PC-3 (cell line): ENCODE measurements at regions not wholly inside any gene's neighbourhood (a gene's known extent, or its start where the extent isn't known, plus 50 kb on each side); places are given as distances from the start of the nearest gene placed in this dataset.

Experiments
- ATAC-seq: fragments of 200-7000 bp; cut with Tn5 transposase; 2 replicates; pipeline ENCODE4 v1.9.1; 2020; ENCODE audit warnings: mild to moderate bottlenecking, moderate library complexity
- BruUV-seq: library from RNA; stranded (reverse); fragments of 400-500 nt; replicated peaks from 2 replicates; lab custom pipeline; 2021; lab: Mats Ljungman, UMichigan
- CTCF ChIA-PET: fragments of 300-600 bp; sonication (Branson Sonifier 250); formaldehyde crosslinking; loops from one replicate; lab custom pipeline; 2022; ENCODE audit warnings: antibody characterized with exemption; lab: Charles Lee
- POLR2A ChIA-PET: fragments of 300-600 bp; sonication (Branson Sonifier 250); formaldehyde crosslinking; loops from one replicate; lab custom pipeline; 2022; ENCODE audit warnings: antibody characterized with exemption; ENCODE audit not compliant: unreplicated experiment; lab: Charles Lee
- DNase-seq: peaks from one replicate; pipeline ENCODE4 v3.0.0-alpha.2; 2015
- H2AFZ ChIP-seq: fragments of 300-600 bp; sonication (generic); 2 replicates; pipeline ENCODE4 v1.6.0; 2016; ENCODE audit warnings: antibody characterized with exemption, low read length
- H3F3A ChIP-seq: fragments of 300-600 bp; sonication (generic); one replicate; pipeline ENCODE4 v1.6.0; 2017; ENCODE audit warnings: antibody characterized with exemption, low read length, control low read depth, mild to moderate bottlenecking; ENCODE audit not compliant: unreplicated experiment
- H3K27ac ChIP-seq: fragments of 300-600 bp; sonication (generic); 2 replicates; pipeline ENCODE4 v1.5.1; 2016; ENCODE audit warnings: mild to moderate bottlenecking, low read length
- H3K27me3 ChIP-seq: fragments of 300-600 bp; sonication (generic); 2 replicates; pipeline ENCODE4 v1.6.1; 2016; ENCODE audit warnings: low read length, mixed read lengths
- H3K36me3 ChIP-seq: fragments of 300-600 bp; sonication (generic); 2 replicates; pipeline ENCODE4 v1.6.1; 2016; ENCODE audit warnings: low read depth, mixed run types, low read length, mixed read lengths
- H3K4me1 ChIP-seq: fragments of 300-600 bp; sonication (generic); 2 replicates; pipeline ENCODE4 v1.5.1; 2016; ENCODE audit warnings: low read length; ENCODE audit not compliant: insufficient read depth
- H3K4me2 ChIP-seq: fragments of 300-600 bp; sonication (generic); 2 replicates; pipeline ENCODE4 v1.6.0; 2016; ENCODE audit warnings: low read length
- H3K4me3 ChIP-seq: fragments of 300-600 bp; sonication (generic); 2 replicates; pipeline ENCODE4 v1.5.1; 2016; ENCODE audit warnings: mild to moderate bottlenecking, low read length, mixed read lengths
- H3K79me2 ChIP-seq: fragments of 300-600 bp; sonication (generic); 2 replicates; pipeline ENCODE4 v1.6.1; 2017; ENCODE audit warnings: low read length, mixed read lengths
- H3K9ac ChIP-seq: fragments of 300-600 bp; sonication (generic); 2 replicates; pipeline ENCODE4 v1.6.0; 2016; ENCODE audit warnings: mild to moderate bottlenecking, low read length
- H3K9me2 ChIP-seq: fragments of 300-600 bp; sonication (generic); replicated peaks from 2 replicates; pipeline ENCODE4 v1.6.1; 2016; ENCODE audit warnings: mixed run types, low read length, mixed read lengths
- H3K9me3 ChIP-seq: fragments of 300-600 bp; sonication (generic); 2 replicates; pipeline ENCODE4 v1.6.1; 2016; ENCODE audit warnings: low read length, mixed read lengths
- H4K20me1 ChIP-seq: fragments of 300-600 bp; sonication (generic); 2 replicates; pipeline ENCODE4 v1.6.1; 2016; ENCODE audit warnings: low read length, mixed read lengths
- EZH2 ChIP-seq: fragments of 300-600 bp; sonication (generic); IDR thresholded peaks from one replicate; pipeline ENCODE4 v1.6.1; 2017; ENCODE audit warnings: antibody characterized with exemption, mild to moderate bottlenecking, low read length; ENCODE audit not compliant: unreplicated experiment
- EZH2phosphoT487 ChIP-seq: fragments of 300-600 bp; sonication (generic); IDR thresholded peaks from 2 replicates; pipeline ENCODE4 v1.6.1; 2018; ENCODE audit warnings: mild to moderate bottlenecking, antibody characterized with exemption, low read length, borderline replicate concordance
- intact Hi-C: fragments of 100-400 bp; cut with micrococcal nuclease; formaldehyde crosslinking; loops from 2 replicates; pipeline ENCODE4 v1.9.0; 2023
- TF ChIP-seq, protein P1 (sequence below): fragments of 300-600 bp; sonication (generic); conservative IDR thresholded peaks from 2 replicates; pipeline ENCODE4 v1.5.1; 2017; ENCODE audit warnings: antibody characterized with exemption, low read depth, mild to moderate bottlenecking, low read length

- BruUV-seq, result no TSS peak
- ATAC-seq, result no peak
- H3F3A ChIP-seq, result no peaks in the 10 kb centered on the region
- no peak for TF ChIP-seq EZH2
- TF ChIP-seq, protein P1, sequence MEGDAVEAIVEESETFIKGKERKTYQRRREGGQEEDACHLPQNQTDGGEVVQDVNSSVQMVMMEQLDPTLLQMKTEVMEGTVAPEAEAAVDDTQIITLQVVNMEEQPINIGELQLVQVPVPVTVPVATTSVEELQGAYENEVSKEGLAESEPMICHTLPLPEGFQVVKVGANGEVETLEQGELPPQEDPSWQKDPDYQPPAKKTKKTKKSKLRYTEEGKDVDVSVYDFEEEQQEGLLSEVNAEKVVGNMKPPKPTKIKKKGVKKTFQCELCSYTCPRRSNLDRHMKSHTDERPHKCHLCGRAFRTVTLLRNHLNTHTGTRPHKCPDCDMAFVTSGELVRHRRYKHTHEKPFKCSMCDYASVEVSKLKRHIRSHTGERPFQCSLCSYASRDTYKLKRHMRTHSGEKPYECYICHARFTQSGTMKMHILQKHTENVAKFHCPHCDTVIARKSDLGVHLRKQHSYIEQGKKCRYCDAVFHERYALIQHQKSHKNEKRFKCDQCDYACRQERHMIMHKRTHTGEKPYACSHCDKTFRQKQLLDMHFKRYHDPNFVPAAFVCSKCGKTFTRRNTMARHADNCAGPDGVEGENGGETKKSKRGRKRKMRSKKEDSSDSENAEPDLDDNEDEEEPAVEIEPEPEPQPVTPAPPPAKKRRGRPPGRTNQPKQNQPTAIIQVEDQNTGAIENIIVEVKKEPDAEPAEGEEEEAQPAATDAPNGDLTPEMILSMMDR, result no peak
- ChIA-PET CTCF (interaction anchor here (0.5 to 1.1 kb wide), 5 partner anchors 53 to 127 kb away, joined by 3 to 4 read pairs (median 3); no protein-coding TSS in a partner anchor), POLR2A (no interaction called here)
- intact Hi-C loops, result loop anchor here (2.0 kb wide), 1 partner anchor 54 kb away; no protein-coding TSS in a partner anchor
- 0 out of 2 replicates have a peak, but pooled peaks cover 4% of the 10 kb centered on the region for H3K4me1 ChIP-seq
- no peaks in the 10 kb centered on the region for H3K27me3 ChIP-seq
- H3K9me3 ChIP-seq, result no peaks in the 10 kb centered on the region
- H3K9ac ChIP-seq, result no peak overlapping the region
- no peak overlapping the region for H3K4me3 ChIP-seq
- H4K20me1 ChIP-seq, result no peaks in the 10 kb centered on the region
- H3K4me2 ChIP-seq, result no peak overlapping the region
- no peak overlapping the region for H2AFZ ChIP-seq
- H3K27ac ChIP-seq, result no peak overlapping the region
- no peaks in the 10 kb centered on the region for H3K9me2 ChIP-seq
- no peaks in the 10 kb centered on the region for H3K36me3 ChIP-seq
- no peak for DNase-seq
- H3K79me2 ChIP-seq, result no peaks in the 10 kb centered on the region
Measured at GRCh38 chr6:16818992-16819626, 57.8 kb upstream of the ATXN1 start.

DNA sequence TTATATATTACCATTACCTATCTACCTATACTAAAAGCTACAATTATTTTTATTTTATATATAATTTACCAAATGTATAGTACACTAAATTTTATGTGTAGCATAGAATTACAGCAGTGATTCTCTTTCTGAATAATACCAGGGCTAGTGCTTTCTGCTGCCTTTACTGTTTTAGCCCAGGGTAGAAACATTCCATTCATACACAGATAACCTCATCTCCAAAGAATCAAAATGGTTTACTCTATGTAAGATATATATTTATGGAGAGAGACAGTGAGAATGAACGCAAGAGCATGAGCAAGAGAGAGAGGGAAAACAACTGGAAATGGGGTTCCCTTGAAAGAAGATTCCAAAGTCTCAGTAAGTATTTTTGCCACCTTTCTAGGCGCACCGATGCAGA, 56.3 kb upstream of the ATXN1 start:
- ChIA-PET POLR2A (no interaction called here), CTCF (no interaction called here)
- Histone ChIP-seq H4K20me1 (no peaks in the 10 kb centered on the region), H2AFZ (no peak overlapping the region), H3K4me2 (no peak overlapping the region), H3K9me2 (no peaks in the 10 kb centered on the region), H3K27me3 (no peaks in the 10 kb centered on the region), H3K79me2 (no peaks in the 10 kb centered on the region), H3K4me3 (no peak overlapping the region), H3K27ac (no peak overlapping the region), H3K36me3 (no peaks in the 10 kb centered on the region), H3K9ac (no peak overlapping the region), H3F3A (no peaks in the 10 kb centered on the region), H3K9me3 (peaks cover 10% of the 10 kb centered on the region), H3K4me1 (0 out of 2 replicates have a peak, but pooled peaks cover 4% of the 10 kb centered on the region)
- intact Hi-C loops, result no loop called here
- no TSS peak for BruUV-seq
- no peak for ATAC-seq
- DNase-seq, result no peak
- TF ChIP-seq EZH2phosphoT487, result no peak
- TF ChIP-seq EZH2, result no peak
- TF ChIP-seq, protein P1, result no peak

DNA sequence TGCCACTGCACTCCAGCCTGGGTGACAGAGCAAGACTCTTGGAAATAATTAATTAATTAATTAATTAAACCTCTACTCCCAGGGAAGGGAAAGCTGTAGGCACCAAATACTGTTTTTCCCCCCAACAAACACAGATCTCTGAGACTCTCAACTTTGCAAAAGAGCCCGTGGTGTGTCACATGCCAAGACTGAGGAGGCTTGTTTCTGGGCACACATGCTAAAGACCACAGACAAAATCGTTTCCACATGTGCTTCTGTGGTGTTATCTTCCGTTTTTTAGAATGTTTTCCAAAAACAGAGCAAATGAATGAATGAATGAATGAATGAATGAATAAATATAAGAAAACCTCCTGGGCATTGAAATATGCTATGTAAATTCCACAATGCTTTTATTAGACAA, 55.6 kb upstream of the ATXN1 start:
- Histone ChIP-seq H3K79me2 (no peaks in the 10 kb centered on the region), H3K9me3 (peaks cover 12% of the 10 kb centered on the region), H3K4me1 (no peaks in the 10 kb centered on the region), H3K27ac (no peak overlapping the region), H3K9me2 (no peaks in the 10 kb centered on the region), H3K36me3 (no peaks in the 10 kb centered on the region), H3K9ac (no peak overlapping the region), H3K27me3 (no peaks in the 10 kb centered on the region), H4K20me1 (no peaks in the 10 kb centered on the region), H3K4me2 (no peak overlapping the region), H3F3A (no peaks in the 10 kb centered on the region), H2AFZ (no peak overlapping the region), H3K4me3 (no peak overlapping the region)
- CTCF ChIA-PET, result no interaction called here
- intact Hi-C loops, result no loop called here
- DNase-seq (no peak), ATAC-seq (no peak)
- BruUV-seq, result no TSS peak
- POLR2A ChIA-PET, result no interaction called here
- TF ChIP-seq, protein P1, result no peak
- TF ChIP-seq EZH2 (no peak), EZH2phosphoT487 (no peak)
